NT2/D1 (cell line): ENCODE measurements at regions not wholly inside any gene's neighbourhood (a gene's known extent, or its start where the extent isn't known, plus 50 kb on each side); places are given as distances from the start of the nearest gene placed in this dataset.

Experiments used
- SUZ12 ChIP-seq: IDR thresholded peaks from 2 replicates; pipeline ENCODE4 v1.6.1; 2011; ENCODE audit not compliant: insufficient read length, insufficient read depth; ENCODE audit errors: extremely low read depth
- YY1 ChIP-seq: IDR thresholded peaks from 2 replicates; pipeline ENCODE4 v1.6.1; 2011; ENCODE audit not compliant: insufficient read length, insufficient read depth
- ZNF274 ChIP-seq: IDR thresholded peaks from 2 replicates; pipeline ENCODE4 v1.6.1; 2011; ENCODE audit warnings: mild to moderate bottlenecking, low read depth, low read length

DNA sequence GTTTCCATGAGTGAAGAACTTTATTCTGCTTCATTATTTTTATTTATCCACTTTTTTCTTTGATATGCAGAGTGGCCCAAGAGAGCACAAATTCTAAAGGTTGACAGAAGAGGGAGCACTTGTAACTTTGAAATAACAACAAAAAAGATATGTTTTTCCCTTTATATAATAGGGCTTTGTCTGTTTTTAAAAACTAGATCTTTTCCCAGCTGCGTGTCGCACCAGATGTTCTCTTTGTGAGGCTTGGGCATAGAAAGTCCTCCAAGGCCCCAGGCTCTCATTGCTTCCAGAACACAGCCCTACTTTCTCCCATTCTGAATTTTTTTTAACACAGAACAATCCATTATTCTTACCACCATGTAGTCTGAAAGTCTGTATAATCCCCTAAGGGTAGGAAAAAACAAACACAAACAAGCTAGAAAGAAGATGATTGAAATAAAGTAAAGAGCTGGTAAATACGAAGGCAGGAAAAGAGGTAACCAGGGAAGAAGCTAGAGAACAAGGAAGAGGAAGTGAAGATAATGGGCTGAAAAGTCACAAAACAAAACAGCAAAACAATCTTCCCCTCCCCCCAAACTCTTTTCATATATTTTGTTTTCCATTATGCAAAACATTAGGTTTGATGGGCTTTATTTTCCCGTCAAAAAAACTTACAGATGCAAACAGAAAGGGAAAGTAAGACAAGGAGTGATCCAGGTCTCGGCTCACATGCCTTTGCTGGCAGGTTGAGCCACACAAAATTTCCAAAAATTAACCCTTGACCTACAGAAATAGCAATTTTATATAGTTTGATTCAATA, 160.4 kb downstream of the ABCA8 start:
- TF ChIP-seq ZNF274 (no peak), YY1 (no peak), SUZ12 (no peak)
